Panc1 (cell line): ENCODE measurements at regions not wholly inside any gene's neighbourhood (a gene's known extent, or its start where the extent isn't known, plus 50 kb on each side); places are given as distances from the start of the nearest gene placed in this dataset.

Experiments used
- ATAC-seq: fragments of 200-7000 bp; cut with Tn5 transposase; 2 replicates; pipeline ENCODE4 v1.9.1; 2020; ENCODE audit warnings: mild to moderate bottlenecking, moderate library complexity
- BruUV-seq: library from RNA; stranded (reverse); fragments of 400-500 nt; replicated peaks from 2 replicates; lab custom pipeline; 2021; lab: Mats Ljungman, UMichigan
- CTCF ChIA-PET: fragments of 300-600 bp; sonication (Branson Sonifier 250); formaldehyde crosslinking; loops from one replicate; lab custom pipeline; 2022; ENCODE audit warnings: antibody characterized with exemption; lab: Charles Lee
- POLR2A ChIA-PET: fragments of 300-600 bp; sonication (Branson Sonifier 250); formaldehyde crosslinking; loops from one replicate; lab custom pipeline; 2022; ENCODE audit warnings: antibody characterized with exemption; lab: Charles Lee
- DNase-seq: peaks from one replicate; pipeline ENCODE4 v3.0.0-alpha.2; 2010; ENCODE audit warnings: low read depth, low spot score
- H3K27ac ChIP-seq: 2 replicates; pipeline ENCODE4 v1.5.1; 2011; ENCODE audit warnings: mild to moderate bottlenecking, low read length, inconsistent platforms
- H3K27me3 ChIP-seq: fragments of 200-500 bp; sonication (Bioruptor generic); 2 replicates; pipeline ENCODE4 v1.6.0; 2014; ENCODE audit warnings: low read length, inconsistent platforms; ENCODE audit not compliant: control insufficient read depth, insufficient read depth
- H3K36me3 ChIP-seq: fragments of 200-500 bp; sonication (Bioruptor generic); 2 replicates; pipeline ENCODE4 v1.5.1; 2014; ENCODE audit warnings: inconsistent platforms, mild to moderate bottlenecking, low read length, moderate library complexity; ENCODE audit not compliant: control insufficient read depth, insufficient read depth
- H3K4me1 ChIP-seq: 2 replicates; pipeline ENCODE4 v1.5.1; 2011; ENCODE audit warnings: inconsistent platforms, mild to moderate bottlenecking, low read length, moderate library complexity; ENCODE audit not compliant: control insufficient read depth, insufficient read depth
- H3K4me3 ChIP-seq, 2 experiments: 2 replicates each; pipeline ENCODE4 v1.5.1; 2011 to 2012; ENCODE audit warnings: low read depth in 2 of 2, low read length in 2 of 2, mild to moderate bottlenecking in 2 of 2, inconsistent platforms in 1 of 2, moderate library complexity in 1 of 2
- H3K9me3 ChIP-seq: fragments of 200-500 bp; sonication (Bioruptor generic); 2 replicates; pipeline ENCODE4 v1.5.1; 2014; ENCODE audit warnings: low read depth, mild to moderate bottlenecking, inconsistent platforms, low read length, moderate library complexity; ENCODE audit not compliant: control insufficient read depth, insufficient read depth
- POLR2AphosphoS5 ChIP-seq: IDR thresholded peaks from 2 replicates; pipeline ENCODE4 v1.6.1; 2012; ENCODE audit warnings: mild to moderate bottlenecking, low read depth, low read length, moderate library complexity
- SIN3A ChIP-seq: IDR thresholded peaks from 2 replicates; pipeline ENCODE4 v1.6.1; 2012; ENCODE audit warnings: low read depth, mild to moderate bottlenecking, low read length, moderate library complexity, borderline replicate concordance; ENCODE audit not compliant: insufficient read depth
- TCF7L2 ChIP-seq: IDR thresholded peaks from 2 replicates; pipeline ENCODE4 v1.6.1; 2011; ENCODE audit warnings: mild to moderate bottlenecking, low read depth, low read length, inconsistent platforms
- in situ Hi-C: cut with HindIII; loops from 2 replicates; pipeline ENCODE4 v1.10.0; 2016; ENCODE audit warnings: low sequenced_read_pairs, low pct_unique_long_range_greater_than_20kb
- intact Hi-C: fragments of 100-400 bp; cut with micrococcal nuclease; formaldehyde crosslinking; loops from one replicate; pipeline ENCODE4 v1.10.0; 2022; ENCODE audit not compliant: unreplicated experiment
- TF ChIP-seq, protein P1 (sequence below): fragments of 450-650 bp; IDR thresholded peaks from 2 replicates; pipeline ENCODE4 v1.5.1; 2017; ENCODE audit warnings: mild to moderate bottlenecking
- TF ChIP-seq, protein P2 (sequence below), 2 experiments: IDR thresholded peaks; 2 replicates each; pipeline ENCODE4 v1.6.1; 2011 to 2012; ENCODE audit warnings: low read depth in 2 of 2, control low read depth in 1 of 2, low read length in 1 of 2, mild to moderate bottlenecking in 1 of 2, moderate library complexity in 1 of 2; ENCODE audit not compliant: insufficient read depth in 1 of 2

DNA sequence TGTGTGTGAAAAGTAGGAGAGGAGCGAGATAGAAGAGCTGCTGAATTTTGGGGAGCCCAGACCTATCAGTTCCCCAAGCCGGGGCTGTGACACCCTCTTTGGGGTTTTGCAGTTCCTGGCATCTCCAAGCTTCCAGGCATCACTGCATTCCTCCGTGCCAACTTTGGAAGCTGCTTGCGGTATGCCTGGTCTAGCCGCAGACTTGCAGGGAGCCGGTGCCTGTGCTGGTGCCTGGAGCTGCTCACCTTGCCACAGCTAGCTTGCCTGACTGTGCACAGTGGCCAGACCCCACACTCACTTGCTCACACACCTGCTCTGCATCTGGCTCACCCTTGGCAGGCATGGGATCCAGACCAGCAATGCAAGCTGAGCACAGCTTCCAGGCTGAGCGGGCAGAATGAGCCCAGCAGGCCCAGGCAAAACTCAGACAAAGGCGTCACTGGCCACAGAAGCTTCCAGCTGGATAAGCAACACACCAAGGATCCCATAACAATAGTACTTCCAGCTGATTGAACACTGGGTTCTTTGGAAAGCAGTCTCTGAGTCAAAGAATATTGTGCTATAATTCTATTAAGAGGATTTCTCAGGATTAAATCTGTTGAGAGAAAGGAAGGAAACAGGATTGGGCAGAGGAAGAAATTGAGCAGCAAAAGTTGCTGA, 390.9 kb downstream of the TEX13C start:
- no peak for ATAC-seq
- ChIA-PET CTCF (no interaction called here), POLR2A (no interaction called here)
- Histone ChIP-seq H3K9me3 (no peaks in the 10 kb centered on the region), H3K36me3 (no peaks in the 10 kb centered on the region), H3K27me3 (no peaks in the 10 kb centered on the region), H3K4me3 (no peak overlapping the region), H3K4me1 (no peaks in the 10 kb centered on the region), H3K27ac (no peak overlapping the region)
- BruUV-seq: no TSS peak
- TF ChIP-seq POLR2AphosphoS5: no peak
- TF ChIP-seq TCF7L2: no peak
- TF ChIP-seq, protein P1, sequence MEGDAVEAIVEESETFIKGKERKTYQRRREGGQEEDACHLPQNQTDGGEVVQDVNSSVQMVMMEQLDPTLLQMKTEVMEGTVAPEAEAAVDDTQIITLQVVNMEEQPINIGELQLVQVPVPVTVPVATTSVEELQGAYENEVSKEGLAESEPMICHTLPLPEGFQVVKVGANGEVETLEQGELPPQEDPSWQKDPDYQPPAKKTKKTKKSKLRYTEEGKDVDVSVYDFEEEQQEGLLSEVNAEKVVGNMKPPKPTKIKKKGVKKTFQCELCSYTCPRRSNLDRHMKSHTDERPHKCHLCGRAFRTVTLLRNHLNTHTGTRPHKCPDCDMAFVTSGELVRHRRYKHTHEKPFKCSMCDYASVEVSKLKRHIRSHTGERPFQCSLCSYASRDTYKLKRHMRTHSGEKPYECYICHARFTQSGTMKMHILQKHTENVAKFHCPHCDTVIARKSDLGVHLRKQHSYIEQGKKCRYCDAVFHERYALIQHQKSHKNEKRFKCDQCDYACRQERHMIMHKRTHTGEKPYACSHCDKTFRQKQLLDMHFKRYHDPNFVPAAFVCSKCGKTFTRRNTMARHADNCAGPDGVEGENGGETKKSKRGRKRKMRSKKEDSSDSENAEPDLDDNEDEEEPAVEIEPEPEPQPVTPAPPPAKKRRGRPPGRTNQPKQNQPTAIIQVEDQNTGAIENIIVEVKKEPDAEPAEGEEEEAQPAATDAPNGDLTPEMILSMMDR: no peak
- TF ChIP-seq, protein P2, sequence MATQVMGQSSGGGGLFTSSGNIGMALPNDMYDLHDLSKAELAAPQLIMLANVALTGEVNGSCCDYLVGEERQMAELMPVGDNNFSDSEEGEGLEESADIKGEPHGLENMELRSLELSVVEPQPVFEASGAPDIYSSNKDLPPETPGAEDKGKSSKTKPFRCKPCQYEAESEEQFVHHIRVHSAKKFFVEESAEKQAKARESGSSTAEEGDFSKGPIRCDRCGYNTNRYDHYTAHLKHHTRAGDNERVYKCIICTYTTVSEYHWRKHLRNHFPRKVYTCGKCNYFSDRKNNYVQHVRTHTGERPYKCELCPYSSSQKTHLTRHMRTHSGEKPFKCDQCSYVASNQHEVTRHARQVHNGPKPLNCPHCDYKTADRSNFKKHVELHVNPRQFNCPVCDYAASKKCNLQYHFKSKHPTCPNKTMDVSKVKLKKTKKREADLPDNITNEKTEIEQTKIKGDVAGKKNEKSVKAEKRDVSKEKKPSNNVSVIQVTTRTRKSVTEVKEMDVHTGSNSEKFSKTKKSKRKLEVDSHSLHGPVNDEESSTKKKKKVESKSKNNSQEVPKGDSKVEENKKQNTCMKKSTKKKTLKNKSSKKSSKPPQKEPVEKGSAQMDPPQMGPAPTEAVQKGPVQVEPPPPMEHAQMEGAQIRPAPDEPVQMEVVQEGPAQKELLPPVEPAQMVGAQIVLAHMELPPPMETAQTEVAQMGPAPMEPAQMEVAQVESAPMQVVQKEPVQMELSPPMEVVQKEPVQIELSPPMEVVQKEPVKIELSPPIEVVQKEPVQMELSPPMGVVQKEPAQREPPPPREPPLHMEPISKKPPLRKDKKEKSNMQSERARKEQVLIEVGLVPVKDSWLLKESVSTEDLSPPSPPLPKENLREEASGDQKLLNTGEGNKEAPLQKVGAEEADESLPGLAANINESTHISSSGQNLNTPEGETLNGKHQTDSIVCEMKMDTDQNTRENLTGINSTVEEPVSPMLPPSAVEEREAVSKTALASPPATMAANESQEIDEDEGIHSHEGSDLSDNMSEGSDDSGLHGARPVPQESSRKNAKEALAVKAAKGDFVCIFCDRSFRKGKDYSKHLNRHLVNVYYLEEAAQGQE (IDR thresholded peaks at IDR 0.05; ENCODE audit: insufficient read depth in 1 of 2, low read depth in 2 of 2, low read length in 1 of 2): no peak
- TF ChIP-seq SIN3A: no peak
- no peak for DNase-seq
- intact Hi-C loops: no loop called here
- in situ Hi-C loops: no loop called here

DNA sequence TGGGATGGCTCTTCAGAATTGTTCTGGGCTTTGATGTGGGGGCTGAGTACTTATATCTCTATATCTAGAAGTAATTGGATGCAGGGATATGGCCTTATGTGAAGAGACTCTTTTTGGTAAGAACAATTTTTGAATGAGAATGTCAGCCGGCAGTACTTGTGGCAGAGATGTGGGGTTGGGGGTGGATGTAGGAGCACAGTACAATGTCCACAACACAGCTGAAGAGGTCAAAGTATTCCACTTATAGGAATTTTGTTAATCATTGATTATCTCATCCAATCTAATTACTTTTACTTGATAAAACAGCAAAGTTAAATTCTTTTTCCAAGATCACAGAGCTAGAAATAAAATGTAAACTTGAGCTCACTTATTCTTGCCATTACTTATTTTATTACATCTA, 391.4 kb downstream of the TEX13C start:
- Histone ChIP-seq H3K9me3 (no peaks in the 10 kb centered on the region), H3K27ac (no peak overlapping the region), H3K4me3 (no peak overlapping the region), H3K27me3 (no peaks in the 10 kb centered on the region), H3K36me3 (no peaks in the 10 kb centered on the region), H3K4me1 (no peaks in the 10 kb centered on the region)
- no peak for DNase-seq
- ChIA-PET CTCF (no interaction called here), POLR2A (no interaction called here)
- BruUV-seq: no TSS peak
- TF ChIP-seq, protein P2 (IDR thresholded peaks at IDR 0.05; ENCODE audit: insufficient read depth in 1 of 2, low read depth in 2 of 2, low read length in 1 of 2): no peak
- no peak for TF ChIP-seq SIN3A
- TF ChIP-seq, protein P1: no peak
- no peak for TF ChIP-seq TCF7L2
- TF ChIP-seq POLR2AphosphoS5: no peak
- intact Hi-C loops (no loop called here), in situ Hi-C loops (no loop called here)
- no peak for ATAC-seq
